Kidney epithelial cell (primary cell): ENCODE measurements at regions not wholly inside any gene's neighbourhood (a gene's known extent, or its start where the extent isn't known, plus 50 kb on each side); places are given as distances from the start of the nearest gene placed in this dataset.
A peak's percentile ranks its signal among the peaks of the same experiment; 100 is the strongest.

Source experiments
- DNase-seq: peaks from one replicate; pipeline ENCODE4 v3.0.0-alpha.2; 2010; ENCODE audit warnings: low read depth
- H3K27me3 ChIP-seq: 2 replicates; pipeline ENCODE4 v1.6.0; 2011; ENCODE audit warnings: low read length; ENCODE audit not compliant: control insufficient read depth, insufficient read depth
- H3K36me3 ChIP-seq: 2 replicates; pipeline ENCODE4 v1.5.1; 2011; ENCODE audit warnings: low read length; ENCODE audit not compliant: control insufficient read depth, insufficient read depth
- H3K4me3 ChIP-seq: 2 replicates; pipeline ENCODE4 v1.5.1; 2011; ENCODE audit warnings: low read depth, mild to moderate bottlenecking, control low read depth, low read length
- TF ChIP-seq, protein P1 (sequence below): IDR thresholded peaks from 2 replicates; pipeline ENCODE4 v1.5.1; 2011; ENCODE audit warnings: mild to moderate bottlenecking, moderate library complexity, low read length, control low read depth, inconsistent platforms; ENCODE audit not compliant: insufficient read depth, poor library complexity, severe bottlenecking

- peak; percentile 12 for DNase-seq
- Histone ChIP-seq H3K4me3 (no peak overlapping the region), H3K27me3 (peaks cover 4% of the 10 kb centered on the region), H3K36me3 (no peaks in the 10 kb centered on the region)
- TF ChIP-seq, protein P1, sequence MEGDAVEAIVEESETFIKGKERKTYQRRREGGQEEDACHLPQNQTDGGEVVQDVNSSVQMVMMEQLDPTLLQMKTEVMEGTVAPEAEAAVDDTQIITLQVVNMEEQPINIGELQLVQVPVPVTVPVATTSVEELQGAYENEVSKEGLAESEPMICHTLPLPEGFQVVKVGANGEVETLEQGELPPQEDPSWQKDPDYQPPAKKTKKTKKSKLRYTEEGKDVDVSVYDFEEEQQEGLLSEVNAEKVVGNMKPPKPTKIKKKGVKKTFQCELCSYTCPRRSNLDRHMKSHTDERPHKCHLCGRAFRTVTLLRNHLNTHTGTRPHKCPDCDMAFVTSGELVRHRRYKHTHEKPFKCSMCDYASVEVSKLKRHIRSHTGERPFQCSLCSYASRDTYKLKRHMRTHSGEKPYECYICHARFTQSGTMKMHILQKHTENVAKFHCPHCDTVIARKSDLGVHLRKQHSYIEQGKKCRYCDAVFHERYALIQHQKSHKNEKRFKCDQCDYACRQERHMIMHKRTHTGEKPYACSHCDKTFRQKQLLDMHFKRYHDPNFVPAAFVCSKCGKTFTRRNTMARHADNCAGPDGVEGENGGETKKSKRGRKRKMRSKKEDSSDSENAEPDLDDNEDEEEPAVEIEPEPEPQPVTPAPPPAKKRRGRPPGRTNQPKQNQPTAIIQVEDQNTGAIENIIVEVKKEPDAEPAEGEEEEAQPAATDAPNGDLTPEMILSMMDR = peak; percentile 98
These were observed 51.2 kb upstream of the CDH5 start for GRCh38 chr16:66315210-66315825.

GRCh38 chr16:66311306-66311705 is 55.2 kb upstream of the CDH5 start:
- TF ChIP-seq, protein P1 = no peak
- H3K4me3 ChIP-seq = no peak overlapping the region

DNA sequence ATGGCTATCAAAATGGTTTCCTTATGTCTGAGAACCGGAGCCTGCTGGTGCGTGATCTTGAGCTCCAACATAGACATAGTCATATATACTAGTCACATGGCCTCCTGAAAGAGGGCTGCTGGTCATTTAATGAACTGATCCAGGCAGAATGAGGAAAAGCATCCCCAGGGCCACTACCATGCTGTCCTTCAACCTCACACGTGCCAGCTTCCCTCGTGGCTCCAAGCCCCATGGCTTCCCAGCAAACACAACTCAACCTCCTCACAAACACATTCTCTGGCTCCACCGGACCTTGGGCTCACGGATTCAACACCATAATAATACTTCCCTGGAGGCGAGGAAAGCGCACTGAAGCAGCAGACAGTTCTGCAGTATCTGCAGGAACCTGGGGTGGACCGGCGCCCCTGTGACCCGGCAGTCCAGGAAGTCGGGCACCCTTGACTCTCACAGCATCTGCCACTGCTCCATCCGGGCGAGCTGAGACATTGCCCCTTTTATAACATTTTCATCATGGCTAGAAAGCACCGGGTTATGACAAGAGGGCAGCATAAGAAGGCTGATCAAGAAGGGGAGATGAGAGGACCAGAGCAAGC is 57.2 kb upstream of the CDH5 start:
- Histone ChIP-seq H3K4me3 (no peak overlapping the region), H3K27me3 (peaks cover 5% of the 10 kb centered on the region), H3K36me3 (no peaks in the 10 kb centered on the region)
- TF ChIP-seq, protein P1 = no peak
- no peak for DNase-seq

More at GRCh38 chr16:66311306-66311705, 55.2 kb upstream of the CDH5 start:
- Histone ChIP-seq H3K27me3 (peaks cover 3% of the 10 kb centered on the region), H3K36me3 (no peaks in the 10 kb centered on the region)
- DNase-seq = no peak

GRCh38 chr16:66308096-66308495 is 58.4 kb upstream of the CDH5 start:
- TF ChIP-seq, protein P1 = no peak
- no peak overlapping the region for H3K4me3 ChIP-seq
- DNase-seq = no peak
- H3K27me3 ChIP-seq = peaks cover 5% of the 10 kb centered on the region
- no peaks in the 10 kb centered on the region for H3K36me3 ChIP-seq

- no peak overlapping the region for H3K4me3 ChIP-seq
- TF ChIP-seq, protein P1 = no peak
- peaks cover 5% of the 10 kb centered on the region for H3K27me3 ChIP-seq
- no peaks in the 10 kb centered on the region for H3K36me3 ChIP-seq
- no peak for DNase-seq
These were observed 59.9 kb upstream of the CDH5 start for GRCh38 chr16:66306366-66307150.
